ENCODE measurements at regions not wholly inside any gene's neighbourhood (a gene's known extent, or its start where the extent isn't known, plus 50 kb on each side); places are given as distances from the start of the nearest gene placed in this dataset.

DNA sequence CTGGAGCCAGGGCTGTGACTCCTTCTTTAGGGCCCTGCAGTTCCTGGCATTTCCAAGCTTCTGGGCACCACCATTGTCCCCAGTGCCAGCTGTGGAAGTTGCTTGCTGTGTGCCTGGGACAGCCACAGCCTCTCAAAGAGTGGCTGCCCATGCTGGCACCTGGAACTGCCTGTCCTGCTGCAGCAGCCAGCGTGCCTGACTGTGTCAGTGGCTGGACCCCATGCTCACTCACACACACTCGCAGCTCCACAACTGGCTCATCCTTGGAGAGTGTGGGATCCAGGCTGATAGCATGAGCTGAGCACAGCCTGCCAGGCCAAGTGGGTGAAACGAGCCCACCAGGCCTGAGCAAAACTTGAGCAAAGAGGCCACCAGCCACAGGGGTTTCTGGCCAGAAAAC lies 1107.6 kb downstream of the C4orf33 start:
- in situ Hi-C loops (cut with HindIII; ENCODE audit: low pct_unique_long_range_greater_than_20kb, low sequenced_read_pairs), result no loop called here
- DNase-seq (ENCODE audit: low read depth), result no peak

GRCh38 chr4:130210864-130211263 lies 1114.9 kb downstream of the C4orf33 start:
- in situ Hi-C loops (cut with HindIII; ENCODE audit: low pct_unique_long_range_greater_than_20kb, low sequenced_read_pairs), result no loop called here
- DNase-seq (ENCODE audit: low read depth), result no peak

DNA sequence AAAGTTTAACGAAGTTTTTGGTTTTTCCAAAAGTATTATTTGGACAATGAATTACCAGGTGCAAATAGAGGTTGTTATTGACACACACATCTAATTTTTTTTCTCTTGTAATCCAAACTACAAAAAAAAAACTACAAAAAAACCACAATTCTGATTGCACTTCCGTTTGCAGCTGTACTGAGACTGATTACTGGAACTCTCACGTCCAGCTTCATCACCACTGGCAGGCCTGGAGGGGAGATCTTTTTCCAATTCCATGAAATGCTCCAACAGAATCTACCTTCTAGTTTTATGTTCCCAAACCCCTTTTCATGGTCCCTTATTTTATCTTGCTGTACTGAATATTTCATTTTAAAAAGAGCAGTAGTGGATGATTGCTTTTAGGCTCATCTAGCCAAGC lies 1118.3 kb downstream of the C4orf33 start:
- DNase-seq (ENCODE audit: low read depth), result no peak
- in situ Hi-C loops (cut with HindIII; ENCODE audit: low pct_unique_long_range_greater_than_20kb, low sequenced_read_pairs), result no loop called here

- in situ Hi-C loops (cut with HindIII; ENCODE audit: low pct_unique_long_range_greater_than_20kb, low sequenced_read_pairs), result no loop called here
- DNase-seq (ENCODE audit: low read depth), result no peak
These were observed 1137.6 kb downstream of the C4orf33 start for GRCh38 chr4:130233377-130234047.

GRCh38 chr4:130238121-130238520 lies 1142.2 kb downstream of the C4orf33 start:
- DNase-seq (ENCODE audit: low read depth), result no peak
- in situ Hi-C loops (cut with HindIII; ENCODE audit: low pct_unique_long_range_greater_than_20kb, low sequenced_read_pairs), result no loop called here

DNA sequence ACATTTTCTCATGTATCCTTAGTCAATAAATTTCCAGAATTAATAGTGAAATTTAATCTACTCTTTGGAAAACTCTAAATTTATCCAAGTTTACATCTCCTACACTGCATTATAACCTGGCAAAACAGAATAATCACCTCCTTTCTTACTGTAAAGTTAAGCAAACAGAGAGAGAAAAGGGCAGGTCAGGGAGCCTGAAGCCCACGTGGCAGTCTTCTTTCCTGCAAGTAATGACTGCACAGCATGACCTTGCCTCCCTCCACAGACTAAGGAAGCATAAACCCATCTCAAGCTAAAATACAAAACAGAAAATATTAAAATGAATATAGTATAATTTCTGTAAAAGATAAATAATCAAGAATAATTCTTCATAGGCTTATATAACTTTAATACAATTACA lies 1153.0 kb downstream of the C4orf33 start:
- no peak for DNase-seq (ENCODE audit: low read depth)
- in situ Hi-C loops (cut with HindIII; ENCODE audit: low pct_unique_long_range_greater_than_20kb, low sequenced_read_pairs), result no loop called here

DNA sequence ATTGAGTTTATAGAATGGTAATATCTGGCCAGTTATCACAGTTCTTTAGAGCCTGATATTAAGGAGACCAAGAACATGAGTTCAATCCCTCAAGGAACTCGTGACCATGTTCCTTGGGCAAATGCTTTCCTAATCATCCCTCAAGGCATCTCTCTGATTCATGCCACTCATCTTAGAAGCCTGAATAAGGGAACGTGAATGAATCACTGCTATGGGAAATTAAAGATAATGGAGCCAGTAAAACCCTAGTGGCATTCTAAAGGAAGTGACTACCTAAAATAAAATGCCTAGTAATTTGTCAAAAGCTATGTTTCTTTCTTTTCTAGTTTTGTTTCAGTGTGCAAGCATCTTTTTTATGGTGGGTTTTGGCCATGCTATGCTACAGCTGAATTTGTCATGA lies 1161.3 kb downstream of the C4orf33 start:
- in situ Hi-C loops (cut with HindIII; ENCODE audit: low pct_unique_long_range_greater_than_20kb, low sequenced_read_pairs), result no loop called here
- no peak for DNase-seq (ENCODE audit: low read depth)

DNA sequence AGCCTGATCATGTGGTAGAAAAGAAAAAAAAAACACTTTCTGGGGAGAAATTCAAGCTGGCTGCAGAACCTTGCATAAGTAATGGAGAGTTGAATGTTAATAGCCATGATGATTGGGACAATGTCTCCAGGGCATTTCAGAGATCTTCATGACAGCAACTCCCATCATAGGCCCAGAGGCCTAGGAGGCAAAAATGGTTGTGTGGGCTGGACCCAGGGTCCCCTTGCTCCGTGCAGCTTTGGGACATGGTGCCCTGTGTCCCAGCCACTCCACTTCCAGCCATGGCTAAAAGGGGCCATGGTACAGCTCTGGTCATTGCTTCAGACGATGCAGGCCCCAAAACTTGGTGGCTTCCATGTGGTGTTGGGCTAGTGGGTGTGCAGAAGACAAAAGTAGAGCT lies 1170.9 kb downstream of the C4orf33 start:
- no peak for DNase-seq (ENCODE audit: low read depth)
- in situ Hi-C loops (cut with HindIII; ENCODE audit: low pct_unique_long_range_greater_than_20kb, low sequenced_read_pairs), result no loop called here

DNA sequence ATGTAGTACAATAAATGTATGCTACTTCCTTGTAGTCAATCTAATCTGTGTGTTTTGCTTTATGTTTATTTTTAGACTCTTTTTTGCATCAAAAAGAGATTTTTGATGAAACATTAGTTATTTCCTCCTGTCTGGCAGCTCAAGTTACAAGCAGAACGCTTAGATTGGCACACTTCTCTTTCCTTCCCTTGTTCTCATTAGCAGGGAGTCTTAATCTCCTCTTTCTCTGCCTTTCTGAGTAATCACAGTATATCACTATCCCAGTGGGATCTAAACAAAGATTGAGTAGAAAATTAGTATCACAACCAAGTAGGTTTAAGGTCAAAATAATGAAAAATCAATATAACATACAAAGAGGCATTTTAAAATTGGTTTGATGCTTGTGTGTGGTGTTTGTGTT lies 1192.6 kb downstream of the C4orf33 start:
- DNase-seq (ENCODE audit: low read depth), result no peak
- in situ Hi-C loops (cut with HindIII; ENCODE audit: low pct_unique_long_range_greater_than_20kb, low sequenced_read_pairs), result no loop called here

GRCh38 chr4:130293692-130294091 lies 1197.7 kb downstream of the C4orf33 start:
- DNase-seq (ENCODE audit: low read depth), result no peak
- in situ Hi-C loops (cut with HindIII; ENCODE audit: low pct_unique_long_range_greater_than_20kb, low sequenced_read_pairs), result no loop called here

GRCh38 chr4:130296448-130296847 lies 1200.5 kb downstream of the C4orf33 start:
- DNase-seq (ENCODE audit: low read depth), result no peak
- in situ Hi-C loops (cut with HindIII; ENCODE audit: low pct_unique_long_range_greater_than_20kb, low sequenced_read_pairs), result no loop called here

- no peak for DNase-seq (ENCODE audit: low read depth)
- in situ Hi-C loops (cut with HindIII; ENCODE audit: low pct_unique_long_range_greater_than_20kb, low sequenced_read_pairs), result no loop called here
These were observed 1210.6 kb downstream of the C4orf33 start for GRCh38 chr4:130306566-130306965.

DNA sequence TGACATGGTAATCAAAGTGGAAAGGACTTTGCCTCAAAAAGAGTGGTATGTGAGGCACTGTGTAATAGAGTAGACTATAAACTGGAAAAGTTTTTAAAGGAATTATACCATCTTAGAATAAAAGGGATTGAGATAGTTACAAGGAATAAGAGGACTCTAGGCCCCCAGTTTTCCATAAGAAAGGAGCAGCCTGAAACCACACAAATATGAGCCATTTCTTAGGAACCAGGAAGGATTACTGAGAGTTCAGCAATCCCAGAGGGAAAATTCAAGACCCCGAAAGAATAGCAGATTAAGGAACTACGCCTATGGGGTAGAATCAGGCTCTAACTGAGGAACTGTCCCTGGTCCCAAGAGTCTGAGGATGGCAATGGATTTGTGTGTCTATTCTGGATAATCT lies 1213.3 kb downstream of the C4orf33 start:
- in situ Hi-C loops (cut with HindIII; ENCODE audit: low pct_unique_long_range_greater_than_20kb, low sequenced_read_pairs), result no loop called here
- no peak for DNase-seq (ENCODE audit: low read depth)

- no peak for DNase-seq (ENCODE audit: low read depth)
- in situ Hi-C loops (cut with HindIII; ENCODE audit: low pct_unique_long_range_greater_than_20kb, low sequenced_read_pairs), result no loop called here
These were observed 1226.5 kb downstream of the C4orf33 start for GRCh38 chr4:130322439-130322838.

DNA sequence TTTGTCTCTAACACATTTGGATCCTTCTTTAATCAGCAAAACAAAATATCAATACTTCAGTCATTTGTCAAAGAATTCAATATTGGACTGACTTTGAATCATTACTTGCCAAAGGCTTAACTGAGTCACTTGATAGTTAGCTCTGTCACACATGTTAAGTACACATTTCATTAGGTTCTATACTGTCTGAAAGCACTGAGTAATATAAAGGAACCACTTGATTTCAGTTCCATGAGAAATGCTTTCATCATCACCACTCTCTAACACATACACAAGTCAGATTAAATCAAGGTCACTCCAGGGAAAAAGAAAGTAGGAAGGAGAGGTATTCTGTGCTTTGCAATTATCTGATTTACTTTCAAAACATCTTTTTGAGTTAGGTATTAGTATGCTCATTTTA lies 1233.1 kb downstream of the C4orf33 start:
- DNase-seq (ENCODE audit: low read depth), result no peak

DNA sequence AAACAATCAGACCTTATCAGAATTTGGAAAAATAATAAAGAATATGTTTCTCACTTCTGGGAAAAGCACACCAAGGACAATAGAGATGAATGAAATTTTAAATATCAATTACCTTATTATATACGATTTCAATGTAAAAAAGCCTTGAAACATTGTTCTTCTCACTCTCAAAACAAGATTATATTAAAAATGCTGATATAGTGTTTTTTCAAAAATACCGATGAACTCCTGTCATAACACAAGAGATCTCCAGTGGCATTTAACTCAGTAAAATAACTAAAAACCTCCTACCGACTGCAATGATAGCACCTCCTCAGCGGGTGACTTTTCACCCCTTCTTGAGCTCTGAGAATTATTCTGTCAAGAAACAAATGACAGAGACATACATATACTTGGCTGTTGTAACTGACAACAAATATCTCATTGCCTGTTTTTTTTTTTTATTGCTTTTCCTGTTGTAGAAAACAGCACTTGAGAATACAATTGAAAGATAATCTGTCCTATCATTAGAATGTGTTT lies 1237.3 kb downstream of the C4orf33 start:
- no peak for DNase-seq (ENCODE audit: low read depth)

More for the DNA sequence above, 1233.1 kb downstream of the C4orf33 start:
- in situ Hi-C loops (cut with HindIII; ENCODE audit: low pct_unique_long_range_greater_than_20kb, low sequenced_read_pairs), result no loop called here

DNA sequence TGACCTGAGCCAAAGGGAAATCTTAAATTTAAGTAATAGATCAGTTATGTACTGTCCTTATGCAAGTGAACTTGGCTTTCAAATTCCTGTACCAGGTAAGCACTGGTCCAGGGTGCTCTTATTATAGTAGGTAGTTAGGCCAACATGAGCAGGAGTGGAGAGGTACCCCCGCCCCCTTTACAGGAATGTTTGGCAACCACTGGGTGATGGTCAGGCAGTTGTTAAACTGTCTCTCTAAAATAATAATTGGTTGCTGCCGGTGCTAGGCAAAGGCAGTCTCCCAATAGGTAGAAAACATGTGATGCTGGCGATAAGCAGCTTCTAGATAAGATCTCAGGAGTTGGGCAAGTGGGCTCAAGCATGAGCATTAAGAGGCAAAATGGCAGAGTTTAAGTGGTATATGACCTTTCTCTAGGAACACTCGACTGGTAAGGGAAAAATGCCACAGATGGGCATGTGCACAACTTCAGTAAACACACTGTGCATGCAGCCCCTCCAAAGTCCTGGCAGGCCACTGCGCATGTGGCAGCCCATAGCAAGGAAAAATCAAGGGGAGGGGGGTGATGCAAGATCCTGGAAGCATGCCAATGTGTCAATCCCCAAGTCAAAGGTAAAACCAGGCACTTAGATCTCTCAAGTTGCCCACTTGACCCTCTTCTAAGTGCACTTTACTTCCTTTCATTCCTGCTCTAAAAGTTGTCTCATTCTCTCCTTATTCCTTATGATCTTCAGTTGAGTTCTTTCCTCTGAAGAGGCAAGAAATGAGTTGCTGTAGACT lies 1239.7 kb downstream of the C4orf33 start:
- in situ Hi-C loops (cut with HindIII; ENCODE audit: low pct_unique_long_range_greater_than_20kb, low sequenced_read_pairs), result no loop called here
- no peak for DNase-seq (ENCODE audit: low read depth)

More for the DNA sequence above, 1237.3 kb downstream of the C4orf33 start:
- in situ Hi-C loops (cut with HindIII; ENCODE audit: low pct_unique_long_range_greater_than_20kb, low sequenced_read_pairs), result no loop called here

GRCh38 chr4:130336585-130337217 lies 1240.7 kb downstream of the C4orf33 start:
- in situ Hi-C loops (cut with HindIII; ENCODE audit: low pct_unique_long_range_greater_than_20kb, low sequenced_read_pairs), result no loop called here
- no peak for DNase-seq (ENCODE audit: low read depth)

DNA sequence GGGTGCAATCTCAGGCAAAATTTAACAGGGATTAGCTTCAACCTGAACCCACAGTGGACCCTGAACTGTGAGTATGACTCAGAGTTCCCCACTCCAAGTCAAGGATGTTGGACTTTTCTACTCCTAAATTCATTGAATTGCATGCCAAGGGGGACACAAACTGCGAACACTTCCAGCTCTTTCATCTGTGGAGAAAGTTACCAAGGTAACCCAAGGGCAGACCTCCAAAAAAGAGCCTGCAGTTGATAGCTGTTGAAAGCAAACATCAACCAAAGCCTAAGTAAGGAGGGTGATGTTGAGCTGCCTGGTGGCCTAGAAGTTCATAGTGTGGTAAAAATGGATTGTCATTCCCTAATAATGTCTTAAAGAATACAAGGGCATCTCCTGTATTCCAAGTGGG lies 1242.9 kb downstream of the C4orf33 start:
- in situ Hi-C loops (cut with HindIII; ENCODE audit: low pct_unique_long_range_greater_than_20kb, low sequenced_read_pairs), result no loop called here
- DNase-seq (ENCODE audit: low read depth), result no peak
